Adipocyte (in vitro differentiated cells): ENCODE measurements at regions not wholly inside any gene's neighbourhood (a gene's known extent, or its start where the extent isn't known, plus 50 kb on each side); places are given as distances from the start of the nearest gene placed in this dataset.

Source experiments
- DNase-seq: peaks from one replicate; pipeline ENCODE4 v3.0.0-alpha.2; 2015; ENCODE audit warnings: low read depth
- H3K27me3 ChIP-seq: replicated peaks from 2 replicates; pipeline ENCODE4 v1.7.0; 2013; ENCODE audit warnings: mild to moderate bottlenecking, low read length, moderate library complexity; ENCODE audit not compliant: control insufficient read depth, insufficient read depth
- H3K36me3 ChIP-seq: 2 replicates; pipeline ENCODE4 v1.7.0; 2013; ENCODE audit warnings: low read length, mild to moderate bottlenecking, moderate library complexity; ENCODE audit not compliant: control insufficient read depth, insufficient read depth, severe bottlenecking
- H3K4me1 ChIP-seq: 2 replicates; pipeline ENCODE4 v1.7.0; 2013; ENCODE audit warnings: mild to moderate bottlenecking, low read length, moderate library complexity; ENCODE audit not compliant: control insufficient read depth, insufficient read depth
- H3K4me3 ChIP-seq: 2 replicates; pipeline ENCODE4 v1.7.0; 2013; ENCODE audit warnings: mild to moderate bottlenecking, low read length, moderate library complexity
- H3K9ac ChIP-seq: 2 replicates; pipeline ENCODE4 v1.7.0; 2013; ENCODE audit warnings: mild to moderate bottlenecking, low read length, moderate library complexity
- H3K9me3 ChIP-seq: 2 replicates; pipeline ENCODE4 v1.7.0; 2013; ENCODE audit warnings: mild to moderate bottlenecking, low read length, moderate library complexity; ENCODE audit not compliant: control insufficient read depth

DNA sequence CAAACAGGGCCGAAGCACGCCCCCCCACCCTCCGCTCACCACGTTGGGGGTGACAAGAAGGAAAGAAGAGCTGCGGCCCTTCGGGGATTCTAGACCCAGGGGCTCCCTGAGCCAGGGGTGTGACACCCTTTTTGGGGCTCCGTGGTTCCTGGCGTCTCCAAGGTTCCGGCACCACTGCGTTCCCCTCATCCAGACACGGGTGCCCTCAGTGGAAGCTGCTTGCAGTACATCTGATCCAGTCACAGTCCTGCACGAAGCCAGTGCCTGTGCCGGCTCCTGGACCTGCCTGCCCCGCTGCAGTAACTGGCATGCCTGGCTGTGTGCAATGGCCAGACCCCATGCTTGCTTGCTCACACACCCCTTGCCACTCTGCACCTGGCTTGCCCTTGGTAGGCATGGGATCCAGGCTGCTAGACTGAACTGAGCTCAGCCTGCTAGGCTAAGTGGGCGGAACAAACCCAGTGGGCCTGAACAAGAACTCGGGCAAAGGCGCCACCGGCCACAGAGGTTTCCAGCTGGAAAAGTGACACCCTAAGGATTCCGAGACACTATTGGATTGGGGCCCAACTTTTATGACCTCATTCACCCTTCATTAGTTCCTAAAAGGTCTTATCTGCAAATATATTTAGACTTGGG lies 420.4 kb upstream of the AGA start:
- H3K36me3 ChIP-seq = no peaks in the 10 kb centered on the region
- no peaks in the 10 kb centered on the region for H3K9me3 ChIP-seq
- H3K9ac ChIP-seq = no peak overlapping the region
- no peak for DNase-seq
- H3K27me3 ChIP-seq = no peaks in the 10 kb centered on the region
- no peaks in the 10 kb centered on the region for H3K4me1 ChIP-seq
- no peak overlapping the region for H3K4me3 ChIP-seq

DNA sequence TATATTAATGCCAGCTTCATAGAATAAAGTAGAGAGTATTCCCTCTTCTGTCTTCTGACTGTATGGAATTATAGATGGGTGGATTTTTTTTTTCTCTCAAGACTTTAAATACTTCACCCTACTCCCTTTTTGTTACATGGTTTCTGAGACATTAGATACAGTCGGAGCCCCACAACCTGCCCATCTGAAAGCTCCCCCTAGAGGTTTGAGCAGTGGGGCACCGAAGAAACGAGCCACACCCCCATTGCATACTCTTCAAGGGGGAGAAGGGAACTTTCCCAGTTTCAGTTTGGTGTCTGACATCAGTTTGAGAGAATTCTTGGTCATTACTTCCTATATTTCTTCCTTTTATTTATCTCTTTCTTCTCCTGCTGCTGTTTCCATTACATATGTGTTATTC lies 437.6 kb upstream of the AGA start:
- no peak for DNase-seq
- H3K4me1 ChIP-seq = no peaks in the 10 kb centered on the region
- H3K4me3 ChIP-seq = no peak overlapping the region
- H3K9ac ChIP-seq = no peak overlapping the region
- no peaks in the 10 kb centered on the region for H3K27me3 ChIP-seq
- H3K36me3 ChIP-seq = no peaks in the 10 kb centered on the region
- H3K9me3 ChIP-seq = peaks cover 7% of the 10 kb centered on the region

DNA sequence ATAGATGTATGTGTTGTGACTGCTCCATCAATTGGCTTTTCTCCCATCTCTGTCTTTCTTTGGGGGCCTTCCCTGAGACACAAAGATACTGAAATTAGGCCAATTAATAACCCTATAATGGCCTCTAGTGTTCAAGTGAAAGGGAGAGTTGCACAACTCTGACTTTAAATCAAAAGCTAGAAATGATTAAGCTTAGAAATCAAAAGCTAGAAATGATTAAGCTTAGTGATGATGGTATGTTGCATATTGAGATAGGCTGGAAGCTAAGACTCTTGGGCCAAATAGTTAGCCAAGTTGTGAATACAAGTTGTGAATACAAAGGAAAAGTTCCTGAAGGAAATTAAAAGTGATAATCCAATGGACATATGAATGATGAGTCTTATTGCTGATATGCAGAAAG lies 452.9 kb upstream of the AGA start:
- Histone ChIP-seq H3K9ac (no peak overlapping the region), H3K4me3 (no peak overlapping the region), H3K36me3 (no peaks in the 10 kb centered on the region), H3K9me3 (no peaks in the 10 kb centered on the region), H3K27me3 (no peaks in the 10 kb centered on the region), H3K4me1 (no peaks in the 10 kb centered on the region)
- no peak for DNase-seq

DNA sequence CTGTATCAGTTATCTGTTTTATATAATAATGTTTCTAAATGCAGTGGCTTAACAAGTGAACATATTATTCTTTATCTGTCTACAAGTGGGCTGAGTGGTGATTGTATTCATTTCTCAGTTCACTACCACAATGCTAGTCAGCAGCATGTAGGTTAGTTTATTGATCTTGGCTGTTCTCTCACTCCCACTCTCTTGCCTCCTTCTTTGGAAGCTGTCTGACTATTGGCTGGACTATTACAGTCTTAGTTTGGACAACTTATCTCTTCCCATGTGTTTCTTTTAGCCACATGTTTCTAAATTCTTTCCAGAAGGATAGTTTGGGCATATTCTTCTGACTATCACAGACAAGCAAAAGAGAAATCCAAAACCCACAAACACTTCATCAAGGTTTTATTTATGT lies 459.5 kb upstream of the AGA start:
- Histone ChIP-seq H3K9ac (no peak overlapping the region), H3K4me1 (no peaks in the 10 kb centered on the region)
- DNase-seq = no peak

DNA sequence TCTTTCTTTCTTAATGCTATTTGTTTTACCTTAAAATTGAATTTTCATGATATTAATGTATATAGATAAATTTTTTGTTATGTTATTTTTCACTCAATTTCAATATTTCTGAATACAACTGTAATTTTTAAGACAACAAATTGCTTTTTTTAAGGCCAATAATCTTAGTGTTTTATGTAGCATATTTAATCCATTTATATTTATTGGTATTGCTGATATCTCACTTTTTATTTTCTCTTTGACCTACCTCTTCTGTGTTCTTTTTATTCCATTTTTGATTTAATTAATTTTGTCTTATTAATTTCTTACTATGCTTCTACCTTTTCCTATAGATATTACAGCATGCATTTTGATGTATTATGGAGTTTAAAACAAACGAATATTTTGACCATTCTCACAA lies 460.1 kb upstream of the AGA start:
- H3K36me3 ChIP-seq = no peaks in the 10 kb centered on the region
- no peak for DNase-seq
- no peaks in the 10 kb centered on the region for H3K4me1 ChIP-seq
- H3K4me3 ChIP-seq = no peak overlapping the region
- no peak overlapping the region for H3K9ac ChIP-seq
- H3K27me3 ChIP-seq = no peaks in the 10 kb centered on the region
- H3K9me3 ChIP-seq = peaks cover 10% of the 10 kb centered on the region

More for the DNA sequence above, 459.5 kb upstream of the AGA start:
- Histone ChIP-seq H3K9me3 (peaks cover 10% of the 10 kb centered on the region), H3K36me3 (no peaks in the 10 kb centered on the region), H3K27me3 (no peaks in the 10 kb centered on the region), H3K4me3 (no peak overlapping the region)

DNA sequence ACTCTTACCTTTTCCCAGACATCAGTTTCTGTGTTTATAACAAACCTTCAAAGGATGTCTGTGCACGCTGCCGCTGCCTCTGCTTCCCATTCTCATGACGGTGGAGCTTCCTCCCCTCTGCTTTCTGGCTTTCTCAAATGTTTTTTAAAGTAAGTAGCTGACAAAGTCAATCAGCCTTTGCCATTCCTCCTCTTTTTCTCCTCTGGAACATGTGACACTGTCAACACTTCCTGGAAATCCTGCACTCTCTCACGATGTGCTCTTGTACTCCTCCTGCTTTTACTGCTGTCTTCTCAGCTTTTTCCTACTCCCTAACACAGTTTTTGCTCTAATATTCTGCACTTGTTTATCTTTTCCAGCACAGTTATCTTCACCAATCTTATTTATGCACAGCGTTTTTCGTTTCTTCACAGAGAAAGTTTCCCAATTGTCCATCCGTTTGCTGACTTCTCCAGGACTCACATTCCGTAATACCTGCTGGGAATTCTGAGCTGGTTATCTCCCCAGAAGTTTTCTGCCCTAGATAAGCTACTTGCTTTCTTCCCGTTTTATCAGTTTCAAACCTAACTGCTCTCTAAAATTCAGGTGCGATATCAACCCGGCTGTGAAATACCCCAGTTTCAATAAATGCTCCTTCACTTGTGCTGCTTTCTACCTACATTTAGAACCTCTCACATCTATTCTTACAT lies 465.6 kb upstream of the AGA start:
- Histone ChIP-seq H3K4me3 (peak overlapping the region; percentile 48), H3K4me1 (no peaks in the 10 kb centered on the region), H3K9me3 (peaks cover 6% of the 10 kb centered on the region), H3K27me3 (no peaks in the 10 kb centered on the region), H3K36me3 (no peaks in the 10 kb centered on the region), H3K9ac (no peak overlapping the region)
- DNase-seq = no peak

DNA sequence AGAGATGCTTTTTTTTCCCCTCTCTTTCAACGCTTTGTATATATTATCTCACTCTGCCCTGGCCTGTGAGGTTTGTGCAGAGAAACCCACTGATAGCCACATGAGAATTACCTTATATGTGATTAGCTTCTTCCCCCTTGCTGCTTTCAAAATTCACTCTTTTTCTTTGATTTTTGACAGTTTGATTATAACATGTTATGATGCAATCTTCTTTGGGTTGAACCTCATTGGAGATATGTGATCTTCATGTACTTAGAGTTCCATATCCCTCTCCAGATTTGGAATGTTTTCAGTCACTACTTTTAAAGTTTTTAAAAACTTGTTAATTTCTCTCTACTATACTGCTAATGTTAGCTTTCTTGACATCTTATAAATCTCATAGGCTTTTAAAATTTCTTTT lies 479.5 kb upstream of the AGA start:
- no peaks in the 10 kb centered on the region for H3K36me3 ChIP-seq
- H3K4me3 ChIP-seq = no peak overlapping the region
- no peak overlapping the region for H3K9ac ChIP-seq
- no peaks in the 10 kb centered on the region for H3K4me1 ChIP-seq
- H3K9me3 ChIP-seq = peaks cover 14% of the 10 kb centered on the region
- no peaks in the 10 kb centered on the region for H3K27me3 ChIP-seq
- no peak for DNase-seq

DNA sequence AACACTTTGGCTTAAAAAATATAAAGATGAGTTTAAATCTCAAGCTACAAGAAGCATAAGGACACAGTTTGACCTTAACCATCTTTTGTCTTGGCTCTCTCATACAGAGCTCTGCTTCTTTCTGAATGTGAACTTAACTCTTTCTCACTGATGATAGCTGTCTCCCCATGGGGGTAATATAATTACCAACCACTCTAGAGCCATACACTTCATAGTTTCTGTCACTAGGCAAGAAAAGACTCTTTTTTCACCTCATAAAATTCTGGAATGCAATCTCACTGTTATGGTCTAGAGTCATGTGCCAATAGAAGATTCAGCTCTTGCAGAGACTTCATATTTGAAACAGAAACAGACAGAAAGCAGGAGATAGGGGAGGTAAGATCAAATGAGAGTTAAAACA lies 481.7 kb upstream of the AGA start:
- Histone ChIP-seq H3K9ac (no peak overlapping the region), H3K36me3 (no peaks in the 10 kb centered on the region), H3K4me3 (no peak overlapping the region), H3K9me3 (peaks cover 14% of the 10 kb centered on the region), H3K27me3 (no peaks in the 10 kb centered on the region), H3K4me1 (no peaks in the 10 kb centered on the region)
- no peak for DNase-seq

DNA sequence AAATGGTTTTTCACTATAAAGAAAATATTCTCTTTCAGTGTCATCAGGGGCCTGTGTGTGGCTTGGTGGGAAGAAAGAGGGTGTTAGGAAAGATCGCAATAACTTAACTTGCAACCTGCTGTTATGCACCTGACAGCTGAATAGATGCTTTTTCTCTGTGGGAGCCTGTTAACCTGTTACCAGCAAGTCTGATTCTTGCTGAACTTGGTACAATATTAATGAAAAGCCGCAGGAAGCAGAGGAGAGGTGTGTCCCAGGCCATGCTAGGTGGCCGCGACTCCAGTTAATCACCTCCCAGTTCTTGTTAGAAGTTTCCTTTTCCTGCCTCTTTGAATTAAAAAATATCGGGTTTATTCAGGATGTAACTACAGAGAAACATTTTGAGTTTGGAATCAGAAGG lies 494.8 kb upstream of the AGA start:
- H3K27me3 ChIP-seq = no peaks in the 10 kb centered on the region
- H3K9me3 ChIP-seq = peaks cover 9% of the 10 kb centered on the region
- no peak overlapping the region for H3K9ac ChIP-seq
- no peaks in the 10 kb centered on the region for H3K4me1 ChIP-seq
- H3K4me3 ChIP-seq = no peak overlapping the region
- DNase-seq = no peak
- no peaks in the 10 kb centered on the region for H3K36me3 ChIP-seq

DNA sequence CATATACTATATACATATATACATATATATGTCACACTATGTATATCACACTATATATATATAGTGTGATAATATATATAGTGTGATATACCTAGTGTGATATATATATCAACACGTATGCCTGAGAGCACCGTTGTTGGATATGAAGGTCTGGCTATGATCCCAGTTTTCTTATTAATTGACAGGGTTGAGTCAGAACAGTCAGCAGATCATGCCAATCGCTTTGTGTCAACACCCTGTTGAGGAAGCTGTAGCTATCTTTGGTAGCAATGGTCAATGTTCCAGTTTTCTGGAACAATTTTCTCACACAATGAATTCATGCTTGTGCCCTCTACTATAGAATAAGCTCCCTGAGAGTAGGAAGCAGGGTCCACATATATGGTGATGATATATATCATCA lies 496.0 kb upstream of the AGA start:
- Histone ChIP-seq H3K36me3 (no peaks in the 10 kb centered on the region), H3K4me1 (no peaks in the 10 kb centered on the region), H3K27me3 (no peaks in the 10 kb centered on the region), H3K4me3 (no peak overlapping the region), H3K9me3 (peaks cover 9% of the 10 kb centered on the region), H3K9ac (no peak overlapping the region)
- no peak for DNase-seq

DNA sequence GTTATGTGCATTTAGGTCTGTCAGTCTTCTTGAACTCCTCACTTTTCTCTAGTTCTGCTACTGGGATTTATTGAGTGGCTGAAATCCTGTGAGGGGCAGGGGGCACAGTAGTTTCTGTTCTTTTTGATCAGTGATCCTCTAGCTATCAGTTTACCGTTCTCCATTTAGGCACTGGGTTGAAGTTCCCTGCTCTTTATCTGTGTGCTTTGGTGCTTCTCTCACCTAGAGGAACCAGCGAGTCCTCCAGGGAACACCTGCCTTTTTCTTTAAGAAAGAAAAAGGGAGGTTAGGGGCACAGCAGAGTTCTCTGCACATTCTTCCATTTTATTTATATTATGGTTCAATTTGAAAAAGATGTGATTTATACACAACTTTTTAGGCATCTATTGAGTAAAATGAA lies 503.0 kb upstream of the AGA start:
- Histone ChIP-seq H3K4me1 (no peaks in the 10 kb centered on the region), H3K36me3 (no peaks in the 10 kb centered on the region), H3K9me3 (no peaks in the 10 kb centered on the region), H3K4me3 (no peak overlapping the region), H3K27me3 (no peaks in the 10 kb centered on the region), H3K9ac (no peak overlapping the region)
- no peak for DNase-seq

DNA sequence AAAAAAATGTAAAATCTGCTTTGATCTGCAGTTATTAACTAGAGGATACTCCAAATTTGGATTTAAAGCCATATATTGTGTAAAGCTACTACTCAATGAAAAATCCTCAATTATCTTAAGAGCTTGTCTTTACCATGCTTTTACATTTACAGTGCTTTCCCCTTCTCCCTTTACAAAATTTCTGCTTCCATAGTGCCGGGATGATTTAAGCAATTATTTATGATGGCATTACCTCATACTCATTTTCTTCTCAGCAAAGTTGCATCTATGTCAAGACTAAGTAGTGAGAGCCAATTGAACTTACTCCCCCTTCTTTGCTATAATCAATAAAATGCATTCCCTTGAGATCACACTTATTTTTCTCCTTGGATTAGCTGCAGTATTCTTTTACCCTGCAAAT lies 505.4 kb upstream of the AGA start:
- Histone ChIP-seq H3K36me3 (no peaks in the 10 kb centered on the region), H3K4me1 (no peaks in the 10 kb centered on the region), H3K27me3 (no peaks in the 10 kb centered on the region), H3K9ac (no peak overlapping the region), H3K4me3 (no peak overlapping the region), H3K9me3 (no peaks in the 10 kb centered on the region)
- DNase-seq = no peak
